HEK293 (cell line): ENCODE measurements at regions not wholly inside any gene's neighbourhood (a gene's known extent, or its start where the extent isn't known, plus 50 kb on each side); places are given as distances from the start of the nearest gene placed in this dataset.

Experiments
- CTCF ChIA-PET: fragments of 350-600 bp; formaldehyde crosslinking; extraction: SDS; loops from one replicate; lab custom pipeline; 2021; ENCODE audit warnings: antibody characterized with exemption; lab: Yijun Ruan, JAX
- POLR2A ChIA-PET: fragments of 300-600 bp; formaldehyde crosslinking; extraction: SDS; loops from one replicate; lab custom pipeline; 2020; ENCODE audit warnings: antibody characterized with exemption, inconsistent platforms; lab: Yijun Ruan, JAX
- H3K27ac ChIP-seq: fragments of 200-500 bp; sonication (Bioruptor generic); 2 replicates; pipeline ENCODE4 v1.5.1; 2014; ENCODE audit warnings: low read depth, low read length, control low read depth, inconsistent platforms; ENCODE audit errors: extremely low read depth
- H3K36me3 ChIP-seq, 2 experiments: fragments of 200-500 bp in 1 of 2; sonication (Bioruptor generic) in 1 of 2; 1 replicate in 1 of 2; 2 replicates in 1 of 2; pipeline ENCODE4 v1.5.1; 2014 to 2017; ENCODE audit warnings: inconsistent platforms in 2 of 2, low read length in 2 of 2; ENCODE audit not compliant: control insufficient read depth in 2 of 2, insufficient read depth in 1 of 2
- H3K4me1 ChIP-seq: fragments of 200-500 bp; sonication (Bioruptor generic); 2 replicates; pipeline ENCODE4 v1.5.1; 2014; ENCODE audit warnings: mild to moderate bottlenecking, low read length, inconsistent platforms; ENCODE audit not compliant: control insufficient read depth, insufficient read depth
- H3K4me3 ChIP-seq: 2 replicates; pipeline ENCODE4 v1.5.1; 2011; ENCODE audit warnings: low read depth, mild to moderate bottlenecking, control low read depth, low read length, moderate library complexity
- H3K9me3 ChIP-seq: fragments of 200-500 bp; sonication (Bioruptor generic); 2 replicates; pipeline ENCODE4 v1.5.1; 2014; ENCODE audit warnings: low read depth, low read length, inconsistent platforms; ENCODE audit not compliant: control insufficient read depth, insufficient read depth
- MEIS1 ChIP-seq: sonication (generic); formaldehyde crosslinking; IDR thresholded peaks from 2 replicates; pipeline ENCODE4 v1.8.1; 2022; ENCODE audit warnings: missing genetic modification reagents, mild to moderate bottlenecking, borderline replicate concordance
- ZBTB17 ChIP-seq: fragments of 450-650 bp; formaldehyde crosslinking; IDR thresholded peaks from 2 replicates; pipeline ENCODE4 v1.5.1; 2016; ENCODE audit warnings: missing biosample characterization, missing genetic modification characterization
- ZNF354C ChIP-seq: fragments of 450-650 bp; formaldehyde crosslinking; IDR thresholded peaks from 2 replicates; pipeline ENCODE4 v1.5.1; 2016; ENCODE audit warnings: missing biosample characterization, missing genetic modification characterization, low read depth, borderline replicate concordance
- ZNF366 ChIP-seq: fragments of 450-650 bp; formaldehyde crosslinking; conservative IDR thresholded peaks from 2 replicates; pipeline ENCODE4 v1.5.1; 2016; ENCODE audit warnings: missing biosample characterization, missing genetic modification characterization
- ZNF404 ChIP-seq: fragments of 450-650 bp; formaldehyde crosslinking; IDR thresholded peaks from 2 replicates; pipeline ENCODE4 v1.5.1; 2017; ENCODE audit warnings: missing biosample characterization, missing genetic modification characterization
- ZNF514 ChIP-seq: fragments of 450-650 bp; formaldehyde crosslinking; IDR thresholded peaks from 2 replicates; pipeline ENCODE4 v1.5.1; 2016; ENCODE audit warnings: missing biosample characterization, missing genetic modification characterization
- ZNF654 ChIP-seq: fragments of 450-650 bp; formaldehyde crosslinking; IDR thresholded peaks from 2 replicates; pipeline ENCODE4 v1.5.1; 2016; ENCODE audit warnings: low read depth, missing biosample characterization, missing genetic modification characterization
- ZNF670 ChIP-seq: fragments of 450-650 bp; formaldehyde crosslinking; IDR thresholded peaks from 2 replicates; pipeline ENCODE4 v1.5.1; 2016; ENCODE audit warnings: missing biosample characterization, missing genetic modification characterization, low read depth
- ZNF791 ChIP-seq: fragments of 450-650 bp; formaldehyde crosslinking; IDR thresholded peaks from 2 replicates; pipeline ENCODE4 v1.5.1; 2016; ENCODE audit warnings: missing biosample characterization, missing genetic modification characterization
- ZNF837 ChIP-seq: fragments of 450-650 bp; formaldehyde crosslinking; IDR thresholded peaks from 2 replicates; pipeline ENCODE4 v1.5.1; 2016; ENCODE audit warnings: missing biosample characterization, missing genetic modification characterization
- ZNF843 ChIP-seq: fragments of 450-650 bp; formaldehyde crosslinking; IDR thresholded peaks from 2 replicates; pipeline ENCODE4 v1.5.1; 2016; ENCODE audit warnings: missing biosample characterization, missing genetic modification characterization
- ZSCAN30 ChIP-seq: fragments of 450-650 bp; IDR thresholded peaks from 2 replicates; pipeline ENCODE4 v1.5.1; 2018; ENCODE audit warnings: missing biosample characterization, mild to moderate bottlenecking, missing genetic modification characterization, moderate library complexity
- TF ChIP-seq, protein P1 (sequence below): fragments of 450-650 bp; formaldehyde crosslinking; IDR thresholded peaks from 2 replicates; pipeline ENCODE4 v1.5.1; 2016; ENCODE audit warnings: missing biosample characterization, missing genetic modification characterization
- TF ChIP-seq, protein P2 (sequence below): fragments of 450-650 bp; formaldehyde crosslinking; IDR thresholded peaks from 2 replicates; pipeline ENCODE4 v1.5.1; 2017; ENCODE audit warnings: missing biosample characterization, missing genetic modification characterization
- TF ChIP-seq, protein P3 (sequence below): fragments of 450-650 bp; formaldehyde crosslinking; IDR thresholded peaks from 2 replicates; pipeline ENCODE4 v1.5.1; 2016; ENCODE audit warnings: missing biosample characterization, missing genetic modification characterization
- TF ChIP-seq, protein P4 (sequence below): fragments of 450-650 bp; formaldehyde crosslinking; IDR thresholded peaks from 2 replicates; pipeline ENCODE4 v1.5.1; 2016; ENCODE audit warnings: missing biosample characterization, missing genetic modification characterization
- TF ChIP-seq, protein P5 (sequence below): fragments of 450-650 bp; formaldehyde crosslinking; IDR thresholded peaks from 2 replicates; pipeline ENCODE4 v1.5.1; 2016; ENCODE audit warnings: missing biosample characterization, missing genetic modification characterization
- TF ChIP-seq, protein P6 (sequence below): fragments of 450-650 bp; formaldehyde crosslinking; IDR thresholded peaks from 2 replicates; pipeline ENCODE4 v1.5.1; 2016; ENCODE audit warnings: missing biosample characterization, missing genetic modification characterization

DNA sequence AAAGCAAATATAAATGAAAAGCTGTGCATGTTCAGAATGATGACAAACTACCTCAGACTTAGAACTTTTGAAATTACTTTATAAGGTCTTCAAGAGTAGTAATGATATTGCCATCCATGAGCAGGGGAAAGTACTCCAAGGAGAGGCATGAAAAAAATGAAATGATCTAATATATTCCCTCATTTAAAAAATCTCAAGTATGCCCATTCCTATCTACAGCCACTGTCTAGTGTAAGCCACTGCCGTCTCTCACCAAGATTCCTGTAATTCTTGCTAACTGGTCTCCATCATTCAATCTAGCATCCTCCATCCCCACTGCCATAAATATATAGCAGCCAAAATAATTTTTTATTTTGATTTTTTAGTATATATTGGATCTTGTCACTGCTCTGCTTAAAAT lies 258.8 kb downstream of the PLOD2 start (continued):
- no peak for TF ChIP-seq ZSCAN30
- TF ChIP-seq, protein P1, sequence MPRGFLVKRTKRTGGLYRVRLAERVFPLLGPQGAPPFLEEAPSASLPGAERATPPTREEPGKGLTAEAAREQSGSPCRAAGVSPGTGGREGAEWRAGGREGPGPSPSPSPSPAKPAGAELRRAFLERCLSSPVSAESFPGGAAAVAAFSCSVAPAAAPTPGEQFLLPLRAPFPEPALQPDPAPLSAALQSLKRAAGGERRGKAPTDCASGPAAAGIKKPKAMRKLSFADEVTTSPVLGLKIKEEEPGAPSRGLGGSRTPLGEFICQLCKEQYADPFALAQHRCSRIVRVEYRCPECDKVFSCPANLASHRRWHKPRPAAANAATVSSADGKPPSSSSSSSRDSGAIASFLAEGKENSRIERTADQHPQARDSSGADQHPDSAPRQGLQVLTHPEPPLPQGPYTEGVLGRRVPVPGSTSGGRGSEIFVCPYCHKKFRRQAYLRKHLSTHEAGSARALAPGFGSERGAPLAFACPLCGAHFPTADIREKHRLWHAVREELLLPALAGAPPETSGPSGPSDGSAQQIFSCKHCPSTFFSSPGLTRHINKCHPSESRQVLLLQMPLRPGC = no peak
- TF ChIP-seq, protein P2, sequence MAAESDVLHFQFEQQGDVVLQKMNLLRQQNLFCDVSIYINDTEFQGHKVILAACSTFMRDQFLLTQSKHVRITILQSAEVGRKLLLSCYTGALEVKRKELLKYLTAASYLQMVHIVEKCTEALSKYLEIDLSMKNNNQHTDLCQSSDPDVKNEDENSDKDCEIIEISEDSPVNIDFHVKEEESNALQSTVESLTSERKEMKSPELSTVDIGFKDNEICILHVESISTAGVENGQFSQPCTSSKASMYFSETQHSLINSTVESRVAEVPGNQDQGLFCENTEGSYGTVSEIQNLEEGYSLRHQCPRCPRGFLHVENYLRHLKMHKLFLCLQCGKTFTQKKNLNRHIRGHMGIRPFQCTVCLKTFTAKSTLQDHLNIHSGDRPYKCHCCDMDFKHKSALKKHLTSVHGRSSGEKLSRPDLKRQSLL = no peak
- TF ChIP-seq ZNF654 (tag by site-specific recombination) = no peak
- no peak for TF ChIP-seq ZNF670

DNA sequence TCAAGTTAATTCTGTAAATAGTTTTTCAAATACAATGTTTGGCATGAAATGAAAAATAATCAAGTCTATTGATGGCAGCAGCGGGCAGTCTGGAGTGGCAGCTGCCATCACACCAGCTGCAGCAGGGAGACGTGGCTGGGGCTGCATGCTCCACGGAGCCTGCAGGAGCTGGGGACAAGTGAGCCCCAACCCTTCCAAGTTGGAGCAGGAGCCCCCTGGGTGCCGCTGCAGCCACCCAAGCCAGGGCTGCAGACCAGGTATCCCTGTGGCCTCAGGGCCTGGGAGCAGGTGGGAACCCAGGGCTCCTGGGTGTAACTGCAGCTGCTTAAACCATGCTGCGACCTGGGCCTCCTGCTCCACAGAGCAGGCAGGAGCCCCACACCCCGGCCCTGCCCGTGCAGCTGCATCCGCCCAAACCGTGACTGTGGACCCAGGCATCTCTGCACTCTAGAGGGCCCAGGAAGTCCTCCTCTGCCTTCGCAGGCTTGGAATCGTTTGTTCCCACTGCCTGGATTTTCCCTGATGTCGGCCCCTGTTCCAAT lies 257.4 kb downstream of the PLOD2 start:
- H3K4me1 ChIP-seq = no peaks in the 10 kb centered on the region
- no peak for TF ChIP-seq ZNF354C
- TF ChIP-seq, protein P3, sequence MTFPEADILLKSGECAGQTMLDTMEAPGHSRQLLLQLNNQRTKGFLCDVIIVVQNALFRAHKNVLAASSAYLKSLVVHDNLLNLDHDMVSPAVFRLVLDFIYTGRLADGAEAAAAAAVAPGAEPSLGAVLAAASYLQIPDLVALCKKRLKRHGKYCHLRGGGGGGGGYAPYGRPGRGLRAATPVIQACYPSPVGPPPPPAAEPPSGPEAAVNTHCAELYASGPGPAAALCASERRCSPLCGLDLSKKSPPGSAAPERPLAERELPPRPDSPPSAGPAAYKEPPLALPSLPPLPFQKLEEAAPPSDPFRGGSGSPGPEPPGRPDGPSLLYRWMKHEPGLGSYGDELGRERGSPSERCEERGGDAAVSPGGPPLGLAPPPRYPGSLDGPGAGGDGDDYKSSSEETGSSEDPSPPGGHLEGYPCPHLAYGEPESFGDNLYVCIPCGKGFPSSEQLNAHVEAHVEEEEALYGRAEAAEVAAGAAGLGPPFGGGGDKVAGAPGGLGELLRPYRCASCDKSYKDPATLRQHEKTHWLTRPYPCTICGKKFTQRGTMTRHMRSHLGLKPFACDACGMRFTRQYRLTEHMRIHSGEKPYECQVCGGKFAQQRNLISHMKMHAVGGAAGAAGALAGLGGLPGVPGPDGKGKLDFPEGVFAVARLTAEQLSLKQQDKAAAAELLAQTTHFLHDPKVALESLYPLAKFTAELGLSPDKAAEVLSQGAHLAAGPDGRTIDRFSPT (tag by site-specific recombination) = no peak
- no peak for TF ChIP-seq ZNF843 (tag by site-specific recombination)
- TF ChIP-seq ZNF366 (tag by site-specific recombination) = no peak
- no peak for TF ChIP-seq ZBTB17 (tag by site-specific recombination)
- TF ChIP-seq, protein P4, sequence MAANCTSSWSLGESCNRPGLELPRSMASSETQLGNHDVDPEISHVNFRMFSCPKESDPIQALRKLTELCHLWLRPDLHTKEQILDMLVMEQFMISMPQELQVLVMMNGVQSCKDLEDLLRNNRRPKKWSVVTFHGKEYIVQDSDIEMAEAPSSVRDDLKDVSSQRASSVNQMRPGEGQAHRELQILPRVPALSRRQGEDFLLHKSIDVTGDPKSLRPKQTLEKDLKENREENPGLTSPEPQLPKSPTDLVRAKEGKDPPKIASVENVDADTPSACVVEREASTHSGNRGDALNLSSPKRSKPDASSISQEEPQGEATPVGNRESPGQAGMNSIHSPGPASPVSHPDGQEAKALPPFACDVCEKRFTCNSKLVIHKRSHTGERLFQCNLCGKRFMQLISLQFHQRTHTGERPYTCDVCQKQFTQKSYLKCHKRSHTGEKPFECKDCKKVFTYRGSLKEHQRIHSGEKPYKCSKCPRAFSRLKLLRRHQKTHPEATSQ (tag by site-specific recombination) = no peak
- TF ChIP-seq ZNF514 (tag by site-specific recombination) = no peak
- no peak for TF ChIP-seq ZNF837 (tag by site-specific recombination)
- TF ChIP-seq ZSCAN30 = no peak
- no peak for TF ChIP-seq MEIS1
- TF ChIP-seq, protein P5, sequence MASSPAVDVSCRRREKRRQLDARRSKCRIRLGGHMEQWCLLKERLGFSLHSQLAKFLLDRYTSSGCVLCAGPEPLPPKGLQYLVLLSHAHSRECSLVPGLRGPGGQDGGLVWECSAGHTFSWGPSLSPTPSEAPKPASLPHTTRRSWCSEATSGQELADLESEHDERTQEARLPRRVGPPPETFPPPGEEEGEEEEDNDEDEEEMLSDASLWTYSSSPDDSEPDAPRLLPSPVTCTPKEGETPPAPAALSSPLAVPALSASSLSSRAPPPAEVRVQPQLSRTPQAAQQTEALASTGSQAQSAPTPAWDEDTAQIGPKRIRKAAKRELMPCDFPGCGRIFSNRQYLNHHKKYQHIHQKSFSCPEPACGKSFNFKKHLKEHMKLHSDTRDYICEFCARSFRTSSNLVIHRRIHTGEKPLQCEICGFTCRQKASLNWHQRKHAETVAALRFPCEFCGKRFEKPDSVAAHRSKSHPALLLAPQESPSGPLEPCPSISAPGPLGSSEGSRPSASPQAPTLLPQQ (tag by site-specific recombination) = no peak
- no peak for TF ChIP-seq ZNF404 (tag by site-specific recombination)
- TF ChIP-seq ZNF791 = no peak
- CTCF ChIA-PET = no interaction called here

DNA sequence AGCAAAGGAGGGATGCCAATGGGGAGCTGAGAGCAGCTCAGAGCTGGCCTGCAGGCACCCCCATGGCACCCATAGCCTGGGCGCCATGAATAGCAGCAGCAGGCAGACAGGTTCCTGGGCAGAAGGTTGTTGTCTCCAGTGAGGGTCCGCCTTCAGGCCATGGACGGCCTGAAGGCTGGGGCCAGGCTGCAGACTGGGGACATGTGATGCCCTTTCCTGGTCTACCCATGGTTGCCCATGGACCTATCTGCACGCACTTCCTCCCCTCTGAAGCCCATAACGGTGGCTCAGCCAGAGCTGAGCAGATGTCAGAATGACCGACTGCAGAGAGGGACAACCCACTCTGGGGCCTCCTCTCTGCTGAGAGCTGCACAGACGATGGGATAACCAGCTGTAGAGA lies 256.8 kb downstream of the PLOD2 start:
- ChIA-PET CTCF (no interaction called here), POLR2A (no interaction called here)
- Histone ChIP-seq H3K4me1 (no peaks in the 10 kb centered on the region), H3K27ac (no peak overlapping the region), H3K36me3 (no peaks in the 10 kb centered on the region), H3K4me3 (no peak overlapping the region), H3K9me3 (no peaks in the 10 kb centered on the region)
- TF ChIP-seq, protein P6, sequence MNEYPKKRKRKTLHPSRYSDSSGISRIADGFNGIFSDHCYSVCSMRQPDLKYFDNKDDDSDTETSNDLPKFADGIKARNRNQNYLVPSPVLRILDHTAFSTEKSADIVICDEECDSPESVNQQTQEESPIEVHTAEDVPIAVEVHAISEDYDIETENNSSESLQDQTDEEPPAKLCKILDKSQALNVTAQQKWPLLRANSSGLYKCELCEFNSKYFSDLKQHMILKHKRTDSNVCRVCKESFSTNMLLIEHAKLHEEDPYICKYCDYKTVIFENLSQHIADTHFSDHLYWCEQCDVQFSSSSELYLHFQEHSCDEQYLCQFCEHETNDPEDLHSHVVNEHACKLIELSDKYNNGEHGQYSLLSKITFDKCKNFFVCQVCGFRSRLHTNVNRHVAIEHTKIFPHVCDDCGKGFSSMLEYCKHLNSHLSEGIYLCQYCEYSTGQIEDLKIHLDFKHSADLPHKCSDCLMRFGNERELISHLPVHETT (tag by site-specific recombination) = no peak
- no peak for TF ChIP-seq ZBTB17 (tag by site-specific recombination)

More for the DNA sequence above, 257.4 kb downstream of the PLOD2 start:
- Histone ChIP-seq H3K9me3 (no peaks in the 10 kb centered on the region), H3K4me3 (no peak overlapping the region), H3K36me3 (no peaks in the 10 kb centered on the region), H3K27ac (no peak overlapping the region)
- POLR2A ChIA-PET = no interaction called here
